ENCODE measurements at regions not wholly inside any gene's neighbourhood (a gene's known extent, or its start where the extent isn't known, plus 50 kb on each side); places are given as distances from the start of the nearest gene placed in this dataset.
"Not testable (repeated sequence)": the region's sequence is repeated elsewhere in the genome, so short reads cannot be mapped to it uniquely, and the experiment has no call there.

DNA sequence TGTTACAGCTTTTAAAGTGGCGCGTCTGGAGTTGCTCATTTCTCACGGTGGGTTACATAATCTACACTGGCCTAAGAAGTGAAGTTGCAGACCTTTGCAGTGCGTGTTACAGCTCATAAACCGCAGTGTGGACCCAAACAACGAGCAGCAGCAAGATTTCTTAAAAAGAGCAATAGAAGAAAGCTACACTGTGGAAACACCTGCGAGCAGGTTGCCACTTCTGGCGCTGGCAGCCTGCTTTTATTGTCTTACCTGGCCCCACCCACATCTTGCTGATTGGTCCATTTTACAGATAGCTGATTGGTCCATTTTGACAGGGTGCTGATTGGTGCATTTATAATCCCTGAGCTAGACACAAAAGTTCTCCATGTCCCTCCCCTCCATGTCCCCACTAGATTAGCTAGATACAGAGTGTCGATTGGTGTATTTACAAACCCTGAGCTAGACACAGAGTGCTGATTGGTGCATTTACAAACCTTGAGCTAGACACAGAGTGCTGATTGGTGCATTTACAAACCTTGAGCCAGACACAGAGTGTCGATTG, 462.9 kb upstream of the JARID2 start:
- in situ Hi-C loops (cut with HindIII; ENCODE audit: extremely low pct_ligation_motif_present, low pct_unique_long_range_greater_than_20kb); POLR2A ChIA-PET; H3K4me1 ChIP-seq (ENCODE audit: insufficient read depth, low read length); DNase-seq (ENCODE audit: low spot score); H3K27me3 ChIP-seq (ENCODE audit: control insufficient read depth in 1 of 2, insufficient read depth in 2 of 2, low read length in 2 of 2); intact Hi-C loops (cut with micrococcal nuclease; ENCODE audit: unreplicated experiment); H2AFZ ChIP-seq (ENCODE audit: low read length); H3K4me2 ChIP-seq (ENCODE audit: low read depth, low read length); H3K79me2 ChIP-seq (ENCODE audit: insufficient read depth, low read length); FAIRE-seq; BruUV-seq (replicated peaks); ATAC-seq; H3K9ac ChIP-seq (ENCODE audit: insufficient read depth, low read depth, low read length); CTCF ChIA-PET (ENCODE audit: low intra/inter-chr PET ratio, low total read pairs); H3K36me3 ChIP-seq (replicated peaks in 1 of 2; ENCODE audit: control insufficient read depth in 1 of 2, insufficient read depth in 2 of 2, low read length in 2 of 2); H3K4me3 ChIP-seq (replicated peaks in 1 of 3; ENCODE audit: insufficient read depth in 1 of 3, low read depth in 2 of 3, low read length in 3 of 3); H4K20me1 ChIP-seq (ENCODE audit: insufficient read depth, low read length); H3K9me3 ChIP-seq (ENCODE audit: low read length); H3K27ac ChIP-seq (ENCODE audit: extremely low read length, insufficient read depth, low read length): not testable (repeated sequence)
- TF ChIP-seq NFYB (CRISPR knock-in tag; IDR thresholded peaks at IDR 0.05): 0 out of 2 replicates have a peak, but pooled peaks have one; percentile 18
- 53% methylated on average over 10 of the region's 10 CpGs for WGBS (ENCODE audit: low lambda C conversion rate)

DNA sequence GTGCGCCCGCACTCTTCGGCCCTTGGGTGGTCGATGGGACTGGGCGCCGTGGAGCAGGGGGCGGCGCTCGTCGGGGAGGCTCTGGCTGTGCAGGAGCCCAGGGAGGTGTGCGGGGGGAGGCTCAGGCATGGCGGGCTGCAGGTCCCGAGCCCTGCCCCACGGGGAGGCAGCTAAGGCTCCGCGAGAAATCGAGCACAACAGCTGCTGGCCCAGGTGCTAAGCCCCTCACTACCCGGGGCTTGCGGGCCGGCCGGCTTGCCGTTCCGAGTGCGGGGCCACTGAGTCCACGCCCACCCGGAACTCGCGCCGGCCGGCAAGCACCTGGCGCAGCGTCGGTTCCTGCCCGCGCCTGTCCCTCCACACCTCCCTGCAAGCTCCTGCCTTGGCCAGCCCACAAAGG, 462.3 kb upstream of the JARID2 start:
- Histone ChIP-seq H4K20me1 (ENCODE audit: insufficient read depth, low read length) (no peaks in the 10 kb centered on the region), H3K36me3 (replicated peaks in 1 of 2; ENCODE audit: control insufficient read depth in 1 of 2, insufficient read depth in 2 of 2, low read length in 2 of 2) (no peaks in the 10 kb centered on the region), H3K4me3 (replicated peaks in 1 of 3; ENCODE audit: insufficient read depth in 1 of 3, low read depth in 2 of 3, low read length in 3 of 3) (no peak overlapping the region), H3K9ac (ENCODE audit: insufficient read depth, low read depth, low read length) (no peak overlapping the region), H3K27ac (ENCODE audit: extremely low read length, insufficient read depth, low read length) (no peak overlapping the region), H3K9me3 (ENCODE audit: low read length) (no peaks in the 10 kb centered on the region), H3K4me1 (ENCODE audit: insufficient read depth, low read length) (no peaks in the 10 kb centered on the region), H3K79me2 (ENCODE audit: insufficient read depth, low read length) (no peaks in the 10 kb centered on the region), H3K27me3 (ENCODE audit: control insufficient read depth in 1 of 2, insufficient read depth in 2 of 2, low read length in 2 of 2) (no peaks in the 10 kb centered on the region), H2AFZ (ENCODE audit: low read length) (no peak overlapping the region), H3K4me2 (ENCODE audit: low read depth, low read length) (no peak overlapping the region)
- ChIA-PET CTCF (ENCODE audit: low intra/inter-chr PET ratio, low total read pairs) (no interaction called here), POLR2A (no interaction called here)
- no TSS peak for BruUV-seq (replicated peaks)
- in situ Hi-C loops (cut with HindIII; ENCODE audit: extremely low pct_ligation_motif_present, low pct_unique_long_range_greater_than_20kb) (no loop called here), intact Hi-C loops (cut with micrococcal nuclease; ENCODE audit: unreplicated experiment) (no loop called here)
- DNase-seq (ENCODE audit: low spot score) (no peak), ATAC-seq (no peak), FAIRE-seq (no peak)
- WGBS (ENCODE audit: low lambda C conversion rate): 98% methylated on average over 17 of the region's 35 CpGs
- no peak for TF ChIP-seq TEAD2 (CRISPR knock-in tag; IDR thresholded peaks at IDR 0.05)
- TF ChIP-seq, protein P1, sequence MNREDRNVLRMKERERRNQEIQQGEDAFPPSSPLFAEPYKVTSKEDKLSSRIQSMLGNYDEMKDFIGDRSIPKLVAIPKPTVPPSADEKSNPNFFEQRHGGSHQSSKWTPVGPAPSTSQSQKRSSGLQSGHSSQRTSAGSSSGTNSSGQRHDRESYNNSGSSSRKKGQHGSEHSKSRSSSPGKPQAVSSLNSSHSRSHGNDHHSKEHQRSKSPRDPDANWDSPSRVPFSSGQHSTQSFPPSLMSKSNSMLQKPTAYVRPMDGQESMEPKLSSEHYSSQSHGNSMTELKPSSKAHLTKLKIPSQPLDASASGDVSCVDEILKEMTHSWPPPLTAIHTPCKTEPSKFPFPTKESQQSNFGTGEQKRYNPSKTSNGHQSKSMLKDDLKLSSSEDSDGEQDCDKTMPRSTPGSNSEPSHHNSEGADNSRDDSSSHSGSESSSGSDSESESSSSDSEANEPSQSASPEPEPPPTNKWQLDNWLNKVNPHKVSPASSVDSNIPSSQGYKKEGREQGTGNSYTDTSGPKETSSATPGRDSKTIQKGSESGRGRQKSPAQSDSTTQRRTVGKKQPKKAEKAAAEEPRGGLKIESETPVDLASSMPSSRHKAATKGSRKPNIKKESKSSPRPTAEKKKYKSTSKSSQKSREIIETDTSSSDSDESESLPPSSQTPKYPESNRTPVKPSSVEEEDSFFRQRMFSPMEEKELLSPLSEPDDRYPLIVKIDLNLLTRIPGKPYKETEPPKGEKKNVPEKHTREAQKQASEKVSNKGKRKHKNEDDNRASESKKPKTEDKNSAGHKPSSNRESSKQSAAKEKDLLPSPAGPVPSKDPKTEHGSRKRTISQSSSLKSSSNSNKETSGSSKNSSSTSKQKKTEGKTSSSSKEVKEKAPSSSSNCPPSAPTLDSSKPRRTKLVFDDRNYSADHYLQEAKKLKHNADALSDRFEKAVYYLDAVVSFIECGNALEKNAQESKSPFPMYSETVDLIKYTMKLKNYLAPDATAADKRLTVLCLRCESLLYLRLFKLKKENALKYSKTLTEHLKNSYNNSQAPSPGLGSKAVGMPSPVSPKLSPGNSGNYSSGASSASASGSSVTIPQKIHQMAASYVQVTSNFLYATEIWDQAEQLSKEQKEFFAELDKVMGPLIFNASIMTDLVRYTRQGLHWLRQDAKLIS (CRISPR knock-in tag; IDR thresholded peaks at IDR 0.05): no peak
- TF ChIP-seq, protein P2, sequence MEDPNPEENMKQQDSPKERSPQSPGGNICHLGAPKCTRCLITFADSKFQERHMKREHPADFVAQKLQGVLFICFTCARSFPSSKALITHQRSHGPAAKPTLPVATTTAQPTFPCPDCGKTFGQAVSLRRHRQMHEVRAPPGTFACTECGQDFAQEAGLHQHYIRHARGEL (CRISPR knock-in tag; IDR thresholded peaks at IDR 0.05): no peak

Data from HepG2 (cell line).